C4-2B (cell line): ENCODE measurements at regions not wholly inside any gene's neighbourhood (a gene's known extent, or its start where the extent isn't known, plus 50 kb on each side); places are given as distances from the start of the nearest gene placed in this dataset.

Experiments used
- H3K27ac ChIP-seq: fragments of 450-650 bp; 2 replicates; pipeline ENCODE4 v1.5.1; 2017
- ZFX ChIP-seq: fragments of 450-650 bp; IDR thresholded peaks from 2 replicates; pipeline ENCODE4 v1.6.1; 2017
- TF ChIP-seq, protein P1 (sequence below): fragments of 450-650 bp; conservative IDR thresholded peaks from 2 replicates; pipeline ENCODE4 v1.5.1; 2017; ENCODE audit warnings: mild to moderate bottlenecking

DNA sequence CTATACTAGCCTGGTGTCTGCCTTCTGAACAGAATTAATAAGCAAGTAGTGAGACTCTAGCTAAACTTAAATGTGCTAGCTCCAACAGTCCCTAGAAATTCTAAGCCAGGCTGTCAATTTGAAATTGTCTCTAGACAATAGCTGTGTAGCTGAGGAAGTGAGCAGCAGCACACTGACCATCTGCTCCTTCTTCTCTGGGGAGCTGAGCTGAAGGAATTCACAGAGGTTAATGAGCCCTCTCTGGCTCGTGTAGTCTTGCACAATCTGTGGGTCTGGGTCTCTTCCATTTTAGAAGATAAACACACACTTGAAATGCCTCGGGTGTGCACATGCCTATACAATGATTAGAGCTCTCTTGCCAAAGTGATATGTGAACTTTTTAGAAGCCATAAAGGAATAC is 63.5 kb upstream of the BARX1 start:
- H3K27ac ChIP-seq = no peak overlapping the region
- TF ChIP-seq, protein P1, sequence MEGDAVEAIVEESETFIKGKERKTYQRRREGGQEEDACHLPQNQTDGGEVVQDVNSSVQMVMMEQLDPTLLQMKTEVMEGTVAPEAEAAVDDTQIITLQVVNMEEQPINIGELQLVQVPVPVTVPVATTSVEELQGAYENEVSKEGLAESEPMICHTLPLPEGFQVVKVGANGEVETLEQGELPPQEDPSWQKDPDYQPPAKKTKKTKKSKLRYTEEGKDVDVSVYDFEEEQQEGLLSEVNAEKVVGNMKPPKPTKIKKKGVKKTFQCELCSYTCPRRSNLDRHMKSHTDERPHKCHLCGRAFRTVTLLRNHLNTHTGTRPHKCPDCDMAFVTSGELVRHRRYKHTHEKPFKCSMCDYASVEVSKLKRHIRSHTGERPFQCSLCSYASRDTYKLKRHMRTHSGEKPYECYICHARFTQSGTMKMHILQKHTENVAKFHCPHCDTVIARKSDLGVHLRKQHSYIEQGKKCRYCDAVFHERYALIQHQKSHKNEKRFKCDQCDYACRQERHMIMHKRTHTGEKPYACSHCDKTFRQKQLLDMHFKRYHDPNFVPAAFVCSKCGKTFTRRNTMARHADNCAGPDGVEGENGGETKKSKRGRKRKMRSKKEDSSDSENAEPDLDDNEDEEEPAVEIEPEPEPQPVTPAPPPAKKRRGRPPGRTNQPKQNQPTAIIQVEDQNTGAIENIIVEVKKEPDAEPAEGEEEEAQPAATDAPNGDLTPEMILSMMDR = no peak
- TF ChIP-seq ZFX = no peak

DNA sequence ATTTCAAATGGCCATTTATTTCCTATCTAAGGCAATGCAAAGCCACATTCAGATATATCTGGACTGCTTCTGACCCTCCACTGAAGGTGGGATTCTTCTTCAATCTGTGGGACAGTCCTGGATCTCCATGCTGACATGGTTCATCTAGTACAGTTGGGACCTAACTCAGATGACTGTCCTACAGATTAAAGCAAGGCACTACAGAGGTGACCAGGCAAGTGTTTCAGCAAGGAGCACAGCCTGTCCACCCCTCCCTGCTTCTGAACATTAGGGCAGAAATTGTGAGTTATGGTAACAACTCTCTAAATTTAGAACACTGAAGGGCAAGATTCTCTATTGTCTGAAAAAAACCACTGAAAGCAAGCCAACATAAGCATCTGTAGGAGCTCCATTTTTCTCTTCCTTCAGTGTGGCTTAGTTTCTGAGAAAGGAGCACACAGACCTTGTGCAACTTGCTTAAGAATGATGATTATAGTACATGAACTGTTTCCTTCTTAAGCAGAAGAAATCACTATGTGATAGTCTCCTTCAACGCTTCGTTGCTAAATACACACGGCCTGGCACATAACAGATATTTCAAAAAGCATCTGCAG is 62.9 kb upstream of the BARX1 start:
- TF ChIP-seq ZFX = no peak
- TF ChIP-seq, protein P1 = no peak
- H3K27ac ChIP-seq = no peak overlapping the region

DNA sequence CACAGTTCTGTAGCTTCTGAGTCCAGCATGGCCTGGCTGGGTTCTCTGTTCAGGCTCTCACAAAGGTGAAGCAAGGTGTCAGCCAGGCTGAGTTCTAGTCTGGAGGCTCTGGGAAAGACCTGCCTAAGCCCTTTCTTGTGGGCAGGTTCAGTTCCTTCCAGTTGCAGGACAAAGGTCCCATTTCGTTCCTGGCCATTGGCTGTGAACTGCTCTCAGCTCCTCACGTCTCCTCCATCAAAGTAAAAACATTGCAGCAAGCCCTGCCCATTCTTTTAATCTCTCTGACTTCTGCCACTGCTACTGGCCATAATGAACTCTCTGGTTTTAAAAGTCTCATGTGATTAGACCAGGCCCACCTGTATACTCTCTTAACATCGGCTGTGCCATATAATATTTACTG is 61.6 kb upstream of the BARX1 start:
- H3K27ac ChIP-seq = no peak overlapping the region
- TF ChIP-seq, protein P1 = no peak
- TF ChIP-seq ZFX = no peak

DNA sequence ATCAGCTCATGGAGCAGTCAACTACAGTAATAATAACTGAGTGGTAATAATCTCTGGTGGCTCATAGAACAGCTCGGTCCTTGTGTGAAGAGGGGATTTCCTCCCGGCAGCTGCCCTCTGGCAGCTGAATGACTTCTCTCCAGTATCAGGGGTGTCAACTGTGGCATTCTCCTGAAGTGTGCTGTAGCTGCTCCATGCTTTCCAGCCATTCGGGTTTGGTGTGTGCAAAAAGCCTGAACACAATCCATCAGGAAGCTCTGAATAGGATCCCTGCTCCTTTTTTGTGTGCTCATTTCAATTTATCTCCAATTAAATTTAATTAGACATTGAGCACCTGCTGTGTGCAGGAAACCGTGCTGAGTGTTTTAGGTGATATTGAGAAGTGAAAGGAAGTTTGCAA is 59.8 kb upstream of the BARX1 start:
- H3K27ac ChIP-seq = no peak overlapping the region
- TF ChIP-seq, protein P1 = no peak
- TF ChIP-seq ZFX = no peak

DNA sequence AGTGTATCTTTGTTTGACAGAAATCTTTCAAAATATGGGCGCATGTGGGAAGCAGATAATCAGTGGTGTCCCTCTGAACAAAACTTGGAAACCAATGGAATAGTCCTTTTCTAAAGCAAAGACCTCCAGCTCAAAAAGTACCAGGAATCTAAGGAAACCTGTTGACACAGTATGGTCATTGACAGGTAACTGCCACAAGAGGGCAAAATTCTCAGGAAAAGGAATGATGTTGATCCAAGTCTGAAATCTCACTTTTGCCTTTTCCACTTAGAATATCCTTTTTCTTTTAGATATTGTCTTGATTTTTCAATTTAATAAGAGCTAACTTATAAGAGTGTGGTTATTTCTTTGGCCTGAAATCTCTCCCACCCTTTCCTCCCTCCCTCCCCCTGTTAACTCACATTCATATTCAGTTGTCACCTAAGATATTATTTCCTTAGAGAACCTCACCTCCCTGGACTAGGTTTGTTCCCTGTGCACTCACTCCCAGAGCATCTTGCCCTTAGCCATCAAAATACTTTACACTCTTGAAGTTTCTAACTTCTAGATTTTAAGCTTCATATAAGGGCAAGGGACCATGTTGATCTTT is 59.0 kb upstream of the BARX1 start:
- no peak overlapping the region for H3K27ac ChIP-seq
- TF ChIP-seq, protein P1 = peak; percentile 81
- no peak for TF ChIP-seq ZFX

DNA sequence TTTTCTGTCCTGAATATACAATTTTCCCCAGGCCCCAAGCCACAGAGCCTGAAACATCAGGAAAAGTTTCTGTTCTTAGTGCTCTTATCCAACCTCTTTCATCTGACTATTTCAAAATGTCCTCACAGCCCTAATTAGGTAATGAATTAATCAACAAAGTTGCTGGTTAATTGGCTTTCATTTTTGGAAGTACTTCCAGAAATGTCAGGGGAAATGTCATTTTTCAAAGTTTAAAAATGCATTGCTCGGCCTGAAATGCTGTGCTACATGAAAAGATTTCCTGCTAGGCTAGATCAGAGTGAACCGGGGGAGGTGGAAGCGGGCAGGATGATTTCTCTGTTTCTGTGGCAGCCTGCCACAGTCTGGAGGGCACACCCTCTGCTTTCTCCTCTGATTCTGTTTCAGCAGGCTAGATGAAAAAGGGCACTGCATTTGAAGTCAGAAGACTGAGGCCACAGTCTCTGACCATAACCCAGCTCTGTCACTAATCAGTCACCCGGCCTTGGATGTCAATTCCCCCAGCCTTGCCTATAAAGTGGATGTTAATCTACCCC is 55.9 kb upstream of the BARX1 start:
- TF ChIP-seq, protein P1 = no peak
- no peak overlapping the region; the same call in 1 of the 2 replicates for H3K27ac ChIP-seq

DNA sequence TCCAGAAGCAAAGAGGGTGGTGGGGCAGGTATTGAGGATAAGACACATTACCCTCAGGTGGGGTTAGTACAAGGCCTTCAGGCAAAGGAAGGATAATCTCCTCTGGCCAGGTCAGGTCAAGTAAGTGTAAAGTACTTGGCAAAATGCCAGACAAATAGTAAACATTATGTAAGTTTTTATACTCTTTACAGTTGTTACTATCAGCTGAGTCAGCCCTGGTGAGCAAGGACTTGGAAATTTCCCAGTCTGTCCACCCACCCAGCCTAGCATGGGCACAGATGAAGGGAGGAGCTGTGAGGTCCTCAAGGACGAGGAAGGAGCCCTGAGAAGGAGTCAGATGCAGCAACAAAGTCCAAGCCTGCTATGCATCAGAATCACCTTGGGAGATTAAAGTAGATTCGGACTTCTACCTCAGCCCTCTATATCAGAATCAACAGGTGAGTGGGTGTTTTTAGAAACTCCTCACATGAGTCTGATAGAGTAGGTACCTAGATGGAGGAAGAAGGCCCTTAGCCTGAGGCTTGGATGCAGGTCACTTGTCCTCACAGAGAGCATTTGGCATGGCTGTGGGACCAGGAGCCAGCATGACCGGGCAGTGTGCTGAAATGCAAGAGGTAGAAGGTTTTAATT is 50.2 kb upstream of the BARX1 start:
- H3K27ac ChIP-seq = no peak overlapping the region
- no peak for TF ChIP-seq ZFX
